ENCODE measurements at regions not wholly inside any gene's neighbourhood (a gene's known extent, or its start where the extent isn't known, plus 50 kb on each side); places are given as distances from the start of the nearest gene placed in this dataset.
"Not testable (repeated sequence)": the region's sequence is repeated elsewhere in the genome, so short reads cannot be mapped to it uniquely, and the experiment has no call there.

GRCh38 chr3:168802766-168803165 lies 707.0 kb upstream of the GOLIM4 start:
- no peak for DNase-seq (ENCODE audit: low read depth in 3 of 3, low spot score in 2 of 3)

GRCh38 chr3:168801794-168802193 lies 706.1 kb upstream of the GOLIM4 start:
- DNase-seq (ENCODE audit: low read depth in 3 of 3, low spot score in 2 of 3), result no peak

DNA sequence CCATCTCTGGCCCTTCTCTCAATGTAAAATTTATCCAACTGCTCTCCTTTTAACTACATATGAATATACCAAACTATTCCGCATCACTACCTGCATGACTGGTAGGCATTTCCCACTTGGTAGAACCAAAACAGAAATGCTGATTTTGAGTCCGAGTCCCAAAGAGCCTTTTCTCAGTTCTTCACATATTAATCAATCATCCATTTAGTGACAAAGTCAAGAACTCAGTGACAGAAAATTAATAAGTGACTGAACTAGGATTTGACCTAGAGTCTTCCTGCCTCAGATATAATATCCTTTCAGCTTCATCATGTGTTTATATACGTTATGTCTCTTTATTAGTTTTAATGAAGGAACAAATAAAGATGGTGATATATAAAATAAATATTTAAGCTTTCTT lies 700.6 kb upstream of the GOLIM4 start:
- DNase-seq (ENCODE audit: low read depth in 3 of 3, low spot score in 2 of 3), result no peak

- no peak for DNase-seq (ENCODE audit: low read depth in 3 of 3, low spot score in 2 of 3)
Measured at GRCh38 chr3:168794427-168794826, 698.7 kb upstream of the GOLIM4 start.

DNA sequence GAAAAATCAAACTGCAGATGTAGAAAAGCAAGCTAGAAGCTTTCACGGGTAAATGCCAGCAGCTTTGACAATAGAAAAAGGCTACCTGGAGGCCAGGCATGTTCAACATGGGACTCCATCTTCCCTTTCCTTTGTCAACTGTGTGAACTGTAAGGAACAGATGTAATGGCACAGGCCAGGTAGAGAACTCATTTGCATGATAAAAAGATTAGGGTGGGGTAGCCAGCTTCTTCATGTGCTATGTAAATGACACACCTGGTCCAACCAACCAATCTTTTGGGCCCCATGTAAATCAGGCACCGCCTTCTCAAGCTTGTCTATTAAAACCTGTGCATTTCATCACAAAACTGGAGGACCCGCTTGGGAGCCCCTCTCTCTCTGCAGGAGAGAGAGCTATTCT lies 686.5 kb upstream of the GOLIM4 start:
- no peak for DNase-seq (ENCODE audit: low read depth in 3 of 3, low spot score in 2 of 3)

DNA sequence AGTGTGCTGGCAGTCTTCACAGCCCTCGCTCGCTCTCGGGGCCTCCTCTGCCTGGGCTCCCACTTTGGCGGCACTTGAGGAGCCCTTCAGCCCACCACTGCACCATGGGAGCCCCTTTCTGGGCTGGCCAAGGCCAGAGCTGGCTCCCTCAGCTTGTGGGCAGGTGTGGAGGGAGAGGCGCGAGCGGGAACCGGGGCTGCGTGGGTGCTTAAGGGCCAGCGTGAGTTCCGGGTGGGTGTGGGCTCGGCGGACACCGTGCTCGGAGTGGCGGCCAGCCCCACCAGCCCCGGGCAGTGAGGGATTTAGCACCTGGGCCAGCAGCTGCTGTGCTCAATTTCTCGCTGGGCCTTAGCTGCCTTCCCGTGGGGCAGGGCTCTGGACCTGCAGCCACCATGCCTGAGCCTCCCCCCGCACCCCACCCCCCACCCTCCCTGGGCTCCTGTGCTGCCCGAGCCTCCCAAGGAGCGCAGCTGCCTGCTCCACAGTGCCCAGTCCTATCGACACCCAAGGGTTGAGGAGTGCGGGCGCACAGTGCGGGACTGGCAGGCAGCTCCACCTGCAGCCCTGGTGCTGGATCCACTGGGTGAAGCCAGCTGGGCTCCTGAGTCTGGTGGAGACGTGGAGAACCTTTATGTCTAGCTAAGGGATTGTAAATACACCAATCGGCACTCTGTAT lies 684.4 kb upstream of the GOLIM4 start:
- not testable (repeated sequence) for DNase-seq (ENCODE audit: low read depth in 3 of 3, low spot score in 2 of 3)

DNA sequence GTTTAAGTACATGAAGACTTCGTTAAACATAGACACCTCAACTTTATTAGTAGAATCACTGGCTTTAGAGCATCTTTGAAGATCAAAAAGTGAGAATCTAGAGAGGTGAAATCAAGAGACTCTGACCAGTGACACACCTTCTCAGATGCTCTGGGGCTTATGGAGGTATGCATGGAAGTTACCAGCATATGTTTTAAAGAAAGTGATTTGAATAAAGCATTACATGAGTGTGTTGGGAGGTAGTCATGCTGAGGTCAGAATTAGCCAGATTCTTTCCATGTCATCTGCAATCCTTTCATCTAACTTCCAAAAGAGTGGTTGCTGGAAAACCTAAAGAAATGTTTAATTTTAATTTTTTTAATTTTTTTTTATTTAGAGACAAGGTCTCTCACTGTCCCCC lies 658.0 kb upstream of the GOLIM4 start:
- DNase-seq (ENCODE audit: low read depth in 3 of 3, low spot score in 2 of 3), result no peak

DNA sequence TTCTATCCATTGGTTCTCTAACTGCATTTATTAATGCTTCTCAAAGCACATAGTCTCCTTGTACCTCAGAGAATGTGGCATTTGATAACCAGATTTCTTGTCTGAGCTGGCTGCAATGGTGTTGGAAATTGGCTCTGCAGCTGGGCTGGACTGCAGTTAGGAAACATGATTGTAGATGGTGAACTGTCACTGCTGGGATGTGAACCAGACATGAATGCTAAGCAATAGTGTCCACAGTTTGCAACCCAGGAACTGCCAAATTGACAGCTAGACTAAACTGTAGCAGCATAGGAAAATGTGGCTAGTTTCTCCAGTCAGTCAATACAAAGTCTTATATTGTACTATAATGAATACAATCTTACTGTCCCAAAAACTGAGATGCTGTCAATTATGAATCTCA lies 656.6 kb upstream of the GOLIM4 start:
- no peak for DNase-seq (ENCODE audit: low read depth in 3 of 3, low spot score in 2 of 3)

GRCh38 chr3:168747697-168748096 lies 652.0 kb upstream of the GOLIM4 start:
- DNase-seq (ENCODE audit: low read depth in 3 of 3, low spot score in 2 of 3), result no peak

- peak in 1 of 3 donors; percentile 8 for DNase-seq (ENCODE audit: low read depth in 3 of 3, low spot score in 2 of 3)
Measured at GRCh38 chr3:168738527-168739325, 643.0 kb upstream of the GOLIM4 start.

- no peak for DNase-seq (ENCODE audit: low read depth in 3 of 3, low spot score in 2 of 3)
Measured at GRCh38 chr3:168736202-168736601, 640.5 kb upstream of the GOLIM4 start.

DNA sequence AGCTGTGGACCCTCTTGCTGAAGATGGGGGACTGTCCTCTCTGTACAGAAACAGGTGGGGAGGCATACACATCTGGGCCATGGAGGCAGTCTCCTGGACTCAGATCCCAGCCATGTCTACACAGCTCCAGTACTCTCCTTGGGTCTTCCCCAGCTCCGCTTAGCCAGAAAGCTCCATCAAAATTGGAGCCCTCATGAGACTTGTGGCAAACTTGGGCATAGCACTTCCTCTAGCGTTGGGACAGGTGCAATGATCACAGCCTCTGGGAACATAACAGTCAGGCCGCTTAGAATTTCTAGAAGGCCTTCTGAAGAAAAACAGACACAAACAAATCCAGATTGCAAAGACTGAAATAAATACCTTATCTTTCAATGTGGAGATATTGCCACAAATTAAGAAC lies 634.3 kb upstream of the GOLIM4 start:
- no peak for DNase-seq (ENCODE audit: low read depth in 3 of 3, low spot score in 2 of 3)

GRCh38 chr3:168722091-168722490 lies 626.4 kb upstream of the GOLIM4 start:
- no peak for DNase-seq (ENCODE audit: low read depth in 3 of 3, low spot score in 2 of 3)

GRCh38 chr3:168714609-168715240 lies 619.0 kb upstream of the GOLIM4 start:
- no peak for DNase-seq (ENCODE audit: low read depth in 3 of 3, low spot score in 2 of 3)

DNA sequence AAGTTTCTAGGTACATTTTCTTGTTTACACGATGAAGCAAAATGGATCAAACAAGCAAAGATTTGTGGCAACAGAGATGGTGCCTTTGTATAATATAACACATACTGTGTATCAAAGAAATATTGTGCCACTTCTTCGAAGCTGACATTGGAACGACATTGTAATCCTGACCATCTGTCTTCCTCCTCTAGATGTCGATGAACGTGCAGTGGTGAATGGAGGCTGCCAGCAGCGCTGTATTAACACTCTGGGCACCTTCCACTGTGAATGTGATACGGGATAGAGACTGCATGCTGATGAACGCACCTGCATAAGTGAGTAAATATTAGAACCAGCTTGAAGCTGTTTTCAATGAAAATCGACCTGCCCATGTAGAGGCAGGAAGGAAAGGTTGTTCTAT lies 613.3 kb upstream of the GOLIM4 start:
- no peak for DNase-seq (ENCODE audit: low read depth in 3 of 3, low spot score in 2 of 3)

DNA sequence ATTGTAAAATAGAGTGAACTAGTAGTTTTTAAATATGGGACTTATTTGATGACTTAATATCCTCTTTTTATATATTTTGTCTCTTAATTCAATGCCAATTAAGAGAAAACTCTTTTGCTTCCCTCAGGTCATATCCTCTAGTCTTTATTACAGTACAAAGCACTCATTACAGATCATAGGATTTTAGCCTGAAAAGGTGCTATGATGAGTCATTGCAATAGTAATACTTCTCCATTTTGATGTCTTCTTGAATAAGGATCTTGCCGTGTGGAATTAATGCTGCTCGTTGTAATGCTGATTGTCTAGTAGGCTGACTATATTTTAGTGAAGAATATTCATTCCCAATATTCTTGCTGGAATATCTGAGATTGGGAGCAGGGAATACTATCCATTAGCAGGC lies 612.2 kb upstream of the GOLIM4 start:
- no peak for DNase-seq (ENCODE audit: low read depth in 3 of 3, low spot score in 2 of 3)

- DNase-seq (ENCODE audit: low read depth in 3 of 3, low spot score in 2 of 3), result no peak
Measured at GRCh38 chr3:168705412-168705811, 609.7 kb upstream of the GOLIM4 start.

- DNase-seq (ENCODE audit: low read depth in 3 of 3, low spot score in 2 of 3), result no peak
Measured at GRCh38 chr3:168696051-168696450, 600.3 kb upstream of the GOLIM4 start.

DNA sequence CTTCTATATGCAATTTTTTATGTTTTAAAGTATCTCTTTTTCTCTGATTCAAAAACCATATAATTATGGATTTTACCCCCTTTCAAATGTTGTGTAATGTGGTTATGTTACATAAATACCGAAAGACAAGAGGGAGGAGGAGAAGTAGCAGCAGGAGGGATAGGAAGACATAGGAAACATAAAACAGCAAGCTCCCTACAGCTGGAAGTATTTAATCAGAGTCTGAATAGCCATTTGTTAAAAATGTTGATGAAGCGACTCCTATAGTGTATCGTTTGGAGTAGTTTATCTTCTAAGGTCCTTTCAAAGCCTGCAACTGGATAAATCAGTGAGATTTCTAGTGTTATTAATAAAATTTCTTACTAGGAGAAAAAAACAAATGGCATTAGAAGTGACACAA lies 598.1 kb upstream of the GOLIM4 start:
- DNase-seq (ENCODE audit: low read depth in 3 of 3, low spot score in 2 of 3), result no peak

DNA sequence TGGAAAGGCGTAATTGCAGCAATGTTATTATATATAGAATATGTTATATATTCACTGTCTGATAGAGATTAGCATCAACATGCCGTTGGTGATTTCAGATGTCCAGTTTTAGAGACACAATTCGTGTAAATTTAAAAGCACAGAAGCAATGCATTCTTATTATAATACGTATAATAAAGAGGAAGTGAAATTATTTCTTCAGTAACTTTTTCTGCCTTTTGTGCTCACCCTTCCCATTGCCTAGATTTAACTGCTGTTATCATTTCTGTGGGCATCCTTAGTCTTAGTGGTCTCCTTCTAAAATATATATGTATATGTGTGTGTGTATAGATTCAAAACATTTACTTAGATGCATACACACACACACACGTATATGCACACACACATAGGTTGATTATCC lies 592.5 kb upstream of the GOLIM4 start:
- no peak for DNase-seq (ENCODE audit: low read depth in 3 of 3, low spot score in 2 of 3)

DNA sequence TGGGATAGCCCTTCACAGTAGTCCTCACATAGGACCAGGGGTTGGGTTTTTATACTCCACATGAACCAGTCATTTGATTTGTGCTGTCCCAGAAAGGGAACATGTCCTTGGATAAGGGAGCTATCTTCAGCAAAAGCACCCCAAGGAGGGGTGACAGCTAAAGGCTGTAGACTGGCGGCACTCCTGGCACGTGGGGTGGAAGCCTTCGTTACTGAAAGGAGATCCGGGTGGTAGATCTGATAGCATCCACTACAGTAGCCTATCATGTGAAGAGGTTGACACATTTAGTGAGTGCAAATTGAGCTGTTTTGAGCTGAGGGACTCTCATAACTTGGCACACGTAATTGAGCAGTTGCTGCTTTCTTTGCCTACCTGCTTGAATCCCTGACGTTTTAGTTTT lies 588.8 kb upstream of the GOLIM4 start:
- no peak for DNase-seq (ENCODE audit: low read depth in 3 of 3, low spot score in 2 of 3)

- DNase-seq (ENCODE audit: low read depth in 3 of 3, low spot score in 2 of 3), result no peak
Measured at GRCh38 chr3:168678730-168679129, 583.0 kb upstream of the GOLIM4 start.
